ENCODE measurements at regions not wholly inside any gene's neighbourhood (a gene's known extent, or its start where the extent isn't known, plus 50 kb on each side); places are given as distances from the start of the nearest gene placed in this dataset.
A peak's percentile ranks its signal among the peaks of the same experiment; 100 is the strongest.

DNA sequence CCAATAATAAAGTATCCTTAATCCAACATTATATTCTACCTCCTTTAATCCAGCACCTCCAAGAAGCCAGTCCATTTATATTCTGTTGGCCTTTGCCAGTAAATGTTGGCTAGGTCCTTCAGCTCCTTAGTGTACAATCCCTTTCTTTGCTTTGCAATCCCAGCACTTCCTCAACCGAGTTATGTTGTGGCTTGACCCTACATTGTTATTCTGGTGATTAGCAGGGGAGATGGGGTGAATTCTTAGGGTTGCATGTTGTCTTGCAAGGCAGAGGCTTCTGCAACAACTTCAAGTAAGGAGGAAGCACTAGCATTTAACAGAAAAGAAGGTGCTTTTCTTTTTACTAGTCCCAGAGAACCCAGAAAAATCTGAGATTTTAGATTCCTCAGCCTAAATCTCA, 127.2 kb downstream of the CD47 start:
- Mint-ChIP-seq H3K4me1 (ENCODE audit: low read depth) (peaks cover 10% of the 10 kb centered on the region), H3K4me3 (no peak overlapping the region), H3K36me3 (ENCODE audit: insufficient read depth in 2 of 2) (peaks cover 0 to 5% of the 10 kb centered on the region in 2 donors), H3K27me3 (ENCODE audit: low read depth) (no peaks in the 10 kb centered on the region), H3K9me3 (peaks cover 4 to 5% of the 10 kb centered on the region in 2 donors), H3K27ac (no peak overlapping the region)
- no peak for DNase-seq
- ATAC-seq (replicated peaks in 1 of 2): no peak

DNA sequence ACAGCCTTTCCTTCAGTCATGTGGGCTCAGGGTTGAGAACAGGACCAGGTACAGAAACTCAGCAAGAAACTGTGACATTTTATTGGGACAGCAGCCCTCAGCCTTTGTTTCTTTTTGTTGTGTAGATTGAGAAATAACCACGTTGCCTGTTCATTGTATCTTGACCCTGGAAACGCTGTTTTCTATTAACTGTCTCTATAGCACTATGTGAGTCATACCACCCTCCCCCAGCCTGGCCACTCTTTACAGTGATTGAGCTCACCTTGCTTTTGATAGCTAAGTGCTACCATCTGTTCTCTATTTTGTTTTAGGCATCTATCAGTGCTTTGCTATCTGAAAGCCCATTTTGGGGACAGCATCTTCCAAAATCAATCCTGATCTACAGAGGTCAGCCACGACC, 127.9 kb downstream of the CD47 start:
- Mint-ChIP-seq H3K9me3 (peaks cover 4 to 5% of the 10 kb centered on the region in 2 donors), H3K4me3 (no peak overlapping the region), H3K4me1 (ENCODE audit: low read depth) (peaks cover 15% of the 10 kb centered on the region), H3K27ac (no peak overlapping the region), H3K36me3 (ENCODE audit: insufficient read depth in 2 of 2) (peaks cover 0 to 5% of the 10 kb centered on the region in 2 donors), H3K27me3 (ENCODE audit: low read depth) (no peaks in the 10 kb centered on the region)
- ATAC-seq (replicated peaks in 1 of 2) (no peak), DNase-seq (no peak)

DNA sequence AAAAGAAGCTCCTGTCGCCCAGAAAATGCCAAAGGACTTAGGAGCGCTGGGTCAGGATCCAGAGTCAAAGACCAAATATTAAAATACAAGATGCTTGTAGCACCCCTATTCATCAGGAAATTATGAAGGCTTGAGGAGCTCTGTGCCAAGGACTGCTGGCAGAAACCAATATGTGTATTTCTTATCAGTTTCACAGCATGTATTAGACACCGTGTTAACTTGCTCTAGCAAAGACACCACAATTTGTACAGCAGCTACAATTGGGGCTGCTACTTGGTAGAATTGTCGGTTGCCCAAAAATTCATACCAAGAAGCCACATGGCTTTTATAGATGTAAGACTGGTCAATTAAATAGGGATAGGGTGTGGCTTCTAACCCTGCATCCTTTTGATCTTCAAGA, 128.8 kb downstream of the CD47 start:
- Mint-ChIP-seq H3K9me3 (peaks cover 4 to 5% of the 10 kb centered on the region in 2 donors), H3K4me3 (no peak overlapping the region), H3K4me1 (ENCODE audit: low read depth) (peaks cover 23% of the 10 kb centered on the region), H3K27me3 (ENCODE audit: low read depth) (no peaks in the 10 kb centered on the region), H3K36me3 (ENCODE audit: insufficient read depth in 2 of 2) (peaks cover 0 to 5% of the 10 kb centered on the region in 2 donors), H3K27ac (no peak overlapping the region)
- DNase-seq (no peak), ATAC-seq (replicated peaks in 1 of 2) (no peak)

DNA sequence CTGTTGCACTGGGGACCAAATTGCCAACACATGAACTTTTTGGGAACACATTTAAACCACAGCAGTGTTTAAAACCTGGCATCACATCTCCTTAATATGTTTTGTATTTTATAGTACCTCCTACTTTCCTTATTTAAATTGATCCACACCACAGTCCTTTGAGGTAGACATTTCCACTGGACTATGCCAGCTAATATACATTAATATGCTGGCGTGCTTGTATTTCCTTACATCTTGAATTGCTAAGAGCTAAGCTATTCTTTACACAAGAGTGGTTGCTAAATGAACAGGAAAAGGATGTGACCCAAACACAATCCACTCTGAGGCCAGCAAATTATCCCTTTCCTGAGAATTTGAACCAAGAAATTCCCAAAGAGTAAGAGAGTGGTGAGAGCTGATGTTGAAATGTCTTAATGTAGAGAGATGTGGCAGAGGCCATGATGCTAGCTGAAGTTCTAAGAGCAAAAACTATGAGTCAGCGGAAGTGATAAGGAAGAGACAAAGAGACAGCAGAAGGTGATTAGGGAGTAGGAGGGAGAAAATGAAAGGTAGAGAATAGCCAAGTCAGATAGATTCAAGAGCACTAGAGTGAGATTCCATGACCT, 131.2 kb downstream of the CD47 start:
- Mint-ChIP-seq H3K4me1 (ENCODE audit: low read depth) (peaks cover 30% of the 10 kb centered on the region), H3K27me3 (ENCODE audit: low read depth) (no peaks in the 10 kb centered on the region), H3K36me3 (ENCODE audit: insufficient read depth in 2 of 2) (peaks cover 0 to 5% of the 10 kb centered on the region in 2 donors), H3K27ac (no peak overlapping the region), H3K4me3 (no peak overlapping the region), H3K9me3 (peaks cover 4 to 5% of the 10 kb centered on the region in 2 donors)
- ATAC-seq (replicated peaks in 1 of 2) (no peak), DNase-seq (no peak)

- H3K36me3 Mint-ChIP-seq (ENCODE audit: insufficient read depth in 2 of 2): peaks cover 0 to 2% of the 10 kb centered on the region in 2 donors
- no peaks in the 10 kb centered on the region for H3K27me3 Mint-ChIP-seq (ENCODE audit: low read depth)
- H3K9me3 Mint-ChIP-seq: peaks cover 0 to 5% of the 10 kb centered on the region in 2 donors
- ATAC-seq (replicated peaks in 1 of 2) (no peak), DNase-seq (no peak)
- H3K27ac Mint-ChIP-seq: no peak overlapping the region
- H3K4me3 Mint-ChIP-seq: no peak overlapping the region
- H3K4me1 Mint-ChIP-seq (ENCODE audit: low read depth): peaks cover 37% of the 10 kb centered on the region
Observed at GRCh38 chr3:107958146-107958545, 132.7 kb downstream of the CD47 start.

- H3K9me3 Mint-ChIP-seq: peaks cover 0 to 3% of the 10 kb centered on the region in 2 donors
- no peaks in the 10 kb centered on the region for H3K27me3 Mint-ChIP-seq (ENCODE audit: low read depth)
- peaks cover 0 to 2% of the 10 kb centered on the region in 2 donors for H3K36me3 Mint-ChIP-seq (ENCODE audit: insufficient read depth in 2 of 2)
- no peak overlapping the region for H3K4me3 Mint-ChIP-seq
- H3K4me1 Mint-ChIP-seq (ENCODE audit: low read depth): peaks cover 37% of the 10 kb centered on the region
- ATAC-seq (replicated peaks in 1 of 2) (no peak), DNase-seq (no peak)
- no peak overlapping the region for H3K27ac Mint-ChIP-seq
Observed at GRCh38 chr3:107956991-107957900, 133.6 kb downstream of the CD47 start.

DNA sequence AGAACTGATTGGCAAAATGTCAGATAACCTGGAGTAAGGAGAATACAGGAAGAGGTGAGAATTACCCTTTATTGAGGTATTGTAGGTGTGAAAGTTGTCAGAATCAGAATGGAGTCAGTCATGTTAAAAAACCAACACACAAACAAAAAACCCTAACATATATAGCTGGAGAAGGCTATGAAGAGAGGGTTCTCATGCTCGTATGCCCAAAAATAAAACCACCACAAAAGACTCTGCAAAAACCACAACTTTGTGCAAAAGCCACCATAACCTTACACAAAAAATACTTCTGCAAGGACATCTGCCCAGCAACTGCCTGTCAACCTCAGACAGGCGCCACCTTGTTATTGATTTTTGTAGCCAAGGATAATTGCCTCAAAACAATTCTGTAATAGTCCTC, 136.0 kb downstream of the CD47 start:
- Mint-ChIP-seq H3K27ac (no peak overlapping the region), H3K4me3 (no peak overlapping the region), H3K36me3 (ENCODE audit: insufficient read depth in 2 of 2) (peaks cover 0 to under 1% of the 10 kb centered on the region in 2 donors), H3K9me3 (peaks cover 0 to 2% of the 10 kb centered on the region in 2 donors), H3K27me3 (ENCODE audit: low read depth) (no peaks in the 10 kb centered on the region), H3K4me1 (ENCODE audit: low read depth) (peaks cover 34% of the 10 kb centered on the region)
- ATAC-seq (replicated peaks in 1 of 2) (no peak), DNase-seq (no peak)

DNA sequence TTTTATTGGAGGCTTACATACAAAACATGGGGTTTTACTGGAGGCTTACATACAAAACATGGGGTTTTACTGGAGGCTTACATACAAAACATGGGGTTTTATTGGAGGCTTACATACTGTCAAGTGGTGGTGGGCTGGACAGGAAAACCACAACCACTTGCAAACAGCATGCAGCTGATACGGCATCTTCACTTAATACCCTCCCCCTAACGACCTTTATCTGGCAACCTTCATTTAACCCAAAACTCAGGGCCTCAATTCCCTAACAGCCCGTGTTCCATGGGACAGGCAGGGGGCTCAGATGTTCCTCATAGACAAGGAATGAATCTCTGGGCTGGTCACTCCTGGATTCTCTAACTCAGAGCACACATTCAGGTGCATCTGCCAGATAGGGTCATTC, 137.1 kb downstream of the CD47 start:
- Mint-ChIP-seq H3K36me3 (ENCODE audit: insufficient read depth in 2 of 2) (no peaks in the 10 kb centered on the region), H3K27me3 (ENCODE audit: low read depth) (no peaks in the 10 kb centered on the region), H3K4me3 (no peak overlapping the region), H3K4me1 (ENCODE audit: low read depth) (peaks cover 29% of the 10 kb centered on the region), H3K27ac (no peak overlapping the region), H3K9me3 (no peaks in the 10 kb centered on the region)
- DNase-seq (no peak), ATAC-seq (replicated peaks in 1 of 2) (no peak)

GRCh38 chr3:107951126-107951525, 139.7 kb downstream of the CD47 start:
- Mint-ChIP-seq H3K9me3 (peaks cover 2% of the 10 kb centered on the region in 2 donors), H3K27ac (no peak overlapping the region)

GRCh38 chr3:107950417-107950816, 140.4 kb downstream of the CD47 start:
- ATAC-seq (replicated peaks in 1 of 2) (no peak), DNase-seq (no peak)
- H3K9me3 Mint-ChIP-seq: peaks cover 2% of the 10 kb centered on the region in 2 donors
- H3K4me1 Mint-ChIP-seq (ENCODE audit: low read depth): peaks cover 14% of the 10 kb centered on the region
- H3K27ac Mint-ChIP-seq: peak overlapping the region; percentile 67
- no peaks in the 10 kb centered on the region for H3K36me3 Mint-ChIP-seq (ENCODE audit: insufficient read depth in 2 of 2)
- H3K27me3 Mint-ChIP-seq (ENCODE audit: low read depth): no peaks in the 10 kb centered on the region
- H3K4me3 Mint-ChIP-seq: no peak overlapping the region

More at GRCh38 chr3:107951126-107951525, 139.7 kb downstream of the CD47 start:
- ATAC-seq (replicated peaks in 1 of 2) (no peak), DNase-seq (no peak)
- Mint-ChIP-seq H3K27me3 (ENCODE audit: low read depth) (no peaks in the 10 kb centered on the region), H3K4me3 (no peak overlapping the region), H3K36me3 (ENCODE audit: insufficient read depth in 2 of 2) (no peaks in the 10 kb centered on the region), H3K4me1 (ENCODE audit: low read depth) (peaks cover 14% of the 10 kb centered on the region)

GRCh38 chr3:107949394-107949970, 141.3 kb downstream of the CD47 start:
- H3K27ac Mint-ChIP-seq: no peak overlapping the region
- no peaks in the 10 kb centered on the region for H3K36me3 Mint-ChIP-seq (ENCODE audit: insufficient read depth in 2 of 2)
- H3K4me3 Mint-ChIP-seq: no peak overlapping the region
- no peak for DNase-seq
- H3K9me3 Mint-ChIP-seq: peaks cover 2% of the 10 kb centered on the region in 2 donors
- no peaks in the 10 kb centered on the region for H3K27me3 Mint-ChIP-seq (ENCODE audit: low read depth)
- peaks cover 7% of the 10 kb centered on the region for H3K4me1 Mint-ChIP-seq (ENCODE audit: low read depth)
- no peak for ATAC-seq (replicated peaks in 1 of 2)

- Mint-ChIP-seq H3K27ac (no peak overlapping the region), H3K9me3 (peaks cover 2% of the 10 kb centered on the region in 2 donors), H3K36me3 (ENCODE audit: insufficient read depth in 2 of 2) (no peaks in the 10 kb centered on the region), H3K27me3 (ENCODE audit: low read depth) (no peaks in the 10 kb centered on the region), H3K4me3 (no peak overlapping the region), H3K4me1 (ENCODE audit: low read depth) (peaks cover 25% of the 10 kb centered on the region)
- ATAC-seq (replicated peaks in 1 of 2): no peak
- no peak for DNase-seq
Observed at GRCh38 chr3:107947203-107947602, 143.6 kb downstream of the CD47 start.

DNA sequence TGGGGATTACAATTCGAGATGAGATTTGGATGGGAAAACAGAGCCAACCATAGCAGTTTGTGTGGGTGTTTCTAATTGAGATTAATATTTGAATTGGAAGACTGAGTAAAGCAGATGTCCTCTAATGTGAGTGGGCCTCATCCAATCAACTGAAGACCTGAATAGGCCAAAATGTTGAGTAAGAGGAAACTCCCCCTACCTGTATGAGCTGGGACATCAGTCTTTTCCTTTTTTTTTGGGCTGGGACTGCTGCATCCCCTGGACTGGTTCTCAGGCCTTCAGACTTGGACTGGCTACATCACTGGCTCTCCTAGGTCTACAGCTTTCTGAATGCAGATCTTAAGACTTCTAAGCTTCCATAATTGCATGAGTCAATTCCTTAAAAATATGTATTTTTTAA, 144.1 kb downstream of the CD47 start:
- H3K36me3 Mint-ChIP-seq (ENCODE audit: insufficient read depth in 2 of 2): no peaks in the 10 kb centered on the region
- H3K4me3 Mint-ChIP-seq: no peak overlapping the region
- no peak overlapping the region for H3K27ac Mint-ChIP-seq
- peaks cover 30% of the 10 kb centered on the region for H3K4me1 Mint-ChIP-seq (ENCODE audit: low read depth)
- H3K27me3 Mint-ChIP-seq (ENCODE audit: low read depth): no peaks in the 10 kb centered on the region
- peaks cover 2% of the 10 kb centered on the region in 2 donors for H3K9me3 Mint-ChIP-seq
- DNase-seq (no peak), ATAC-seq (replicated peaks in 1 of 2) (no peak)
